Fibroblast of pulmonary artery (primary cell): ENCODE measurements at regions not wholly inside any gene's neighbourhood (a gene's known extent, or its start where the extent isn't known, plus 50 kb on each side); places are given as distances from the start of the nearest gene placed in this dataset.
"Not testable (repeated sequence)": the region's sequence is repeated elsewhere in the genome, so short reads cannot be mapped to it uniquely, and the experiment has no call there.

Source experiments
- DNase-seq: peaks from one replicate; pipeline ENCODE4 v3.0.0-alpha.2; 2010; ENCODE audit warnings: low read depth
- H3K4me3 ChIP-seq: replicated peaks from 2 replicates; pipeline ENCODE4 v1.5.1; 2011; ENCODE audit warnings: low read depth, mild to moderate bottlenecking, control low read depth, low read length, moderate library complexity
- CTCF ChIP-seq: IDR thresholded peaks from 2 replicates; pipeline ENCODE4 v1.5.1; 2011; ENCODE audit warnings: mild to moderate bottlenecking, control low read depth, low read length, inconsistent platforms; ENCODE audit errors: missing control alignments

DNA sequence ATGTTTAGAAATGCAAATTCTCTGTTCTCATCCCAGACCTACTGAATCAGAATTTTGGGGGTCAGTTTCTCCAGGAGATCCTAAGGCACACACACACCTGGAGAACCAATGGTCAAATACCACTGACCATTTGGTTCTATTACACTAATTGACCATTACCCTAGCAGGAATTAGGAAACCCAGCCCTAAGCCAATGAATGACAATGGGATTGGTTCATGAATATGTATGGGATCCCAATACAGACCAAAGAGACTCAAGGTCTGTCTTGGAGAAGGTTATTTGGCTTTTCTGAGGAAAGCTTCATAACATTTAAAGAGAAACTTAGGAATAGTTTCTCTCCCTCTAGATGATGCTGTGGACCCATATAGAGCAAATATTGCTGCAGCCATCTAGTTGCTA is 317.0 kb downstream of the BMPER start:
- TF ChIP-seq CTCF, result no peak
- DNase-seq, result no peak
- no peak overlapping the region for H3K4me3 ChIP-seq

DNA sequence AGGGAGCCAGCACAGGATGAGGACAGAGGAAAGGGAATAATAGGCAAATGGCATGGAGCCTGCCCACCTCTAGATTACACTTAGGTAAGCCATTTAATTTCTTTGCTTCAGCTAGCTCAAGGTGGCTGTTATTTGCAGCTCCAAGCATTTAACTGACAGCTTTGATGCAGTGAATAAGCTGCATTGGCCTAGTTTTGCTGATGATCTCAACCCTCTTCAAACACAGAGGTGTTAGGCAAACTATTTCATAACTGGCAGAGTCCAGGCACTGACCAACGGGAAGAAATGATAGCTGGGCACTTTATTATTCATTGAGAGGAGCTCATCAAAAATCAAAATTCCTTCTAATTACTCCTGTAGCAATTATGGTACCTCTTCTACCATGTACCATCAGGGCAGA is 317.4 kb downstream of the BMPER start:
- no peak for DNase-seq
- no peak overlapping the region for H3K4me3 ChIP-seq
- TF ChIP-seq CTCF, result no peak

- TF ChIP-seq CTCF, result no peak
Measured at GRCh38 chr7:34224281-34224680, 318.9 kb downstream of the BMPER start.

DNA sequence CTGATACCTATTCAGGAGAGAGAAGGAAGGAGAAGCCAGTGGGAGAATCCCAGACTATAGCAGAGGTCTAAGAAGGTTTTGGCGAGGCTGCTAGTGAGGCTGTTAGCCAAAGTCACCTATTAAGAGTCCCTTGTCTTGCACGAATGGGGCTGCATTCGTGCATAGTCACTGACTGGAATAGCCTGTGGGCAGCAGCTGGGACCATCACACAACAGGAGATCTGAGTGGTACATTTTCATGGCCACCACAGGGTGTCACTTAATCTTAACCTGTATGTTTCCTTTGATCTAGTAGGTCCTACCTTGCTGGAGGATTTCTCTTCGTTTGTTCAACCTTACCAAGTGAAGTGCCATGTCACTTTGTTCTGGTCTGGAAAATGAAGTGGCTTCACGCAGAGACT is 319.9 kb downstream of the BMPER start:
- no peak for TF ChIP-seq CTCF
- H3K4me3 ChIP-seq, result no peak overlapping the region
- no peak for DNase-seq

More at GRCh38 chr7:34224281-34224680, 318.9 kb downstream of the BMPER start:
- no peak for DNase-seq
- no peak overlapping the region for H3K4me3 ChIP-seq

- no peak for TF ChIP-seq CTCF
- no peak overlapping the region for H3K4me3 ChIP-seq
- peak; percentile 18 for DNase-seq
Measured at GRCh38 chr7:34227525-34227924, 322.2 kb downstream of the BMPER start.

DNA sequence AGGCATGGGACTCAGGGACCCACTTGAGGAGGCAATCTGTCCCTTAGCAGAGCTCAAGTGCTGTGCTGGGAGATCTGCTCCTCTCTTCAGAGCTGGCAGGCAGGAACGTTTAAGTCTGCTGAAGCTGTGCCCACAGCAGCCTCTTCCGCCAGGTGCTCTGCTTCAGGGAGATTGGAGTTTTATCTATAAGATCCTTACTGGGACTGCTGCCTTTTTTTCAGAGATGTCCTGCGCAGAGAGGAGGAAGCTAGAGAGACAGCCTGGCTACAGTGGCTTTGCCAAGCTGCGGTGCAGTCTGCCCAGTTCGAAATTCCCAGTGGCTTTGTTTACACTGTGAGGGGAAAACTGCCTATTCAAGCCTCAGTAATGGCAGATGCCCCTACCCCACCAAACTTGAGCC is 329.8 kb downstream of the BMPER start:
- not testable (repeated sequence) for DNase-seq, H3K4me3 ChIP-seq

DNA sequence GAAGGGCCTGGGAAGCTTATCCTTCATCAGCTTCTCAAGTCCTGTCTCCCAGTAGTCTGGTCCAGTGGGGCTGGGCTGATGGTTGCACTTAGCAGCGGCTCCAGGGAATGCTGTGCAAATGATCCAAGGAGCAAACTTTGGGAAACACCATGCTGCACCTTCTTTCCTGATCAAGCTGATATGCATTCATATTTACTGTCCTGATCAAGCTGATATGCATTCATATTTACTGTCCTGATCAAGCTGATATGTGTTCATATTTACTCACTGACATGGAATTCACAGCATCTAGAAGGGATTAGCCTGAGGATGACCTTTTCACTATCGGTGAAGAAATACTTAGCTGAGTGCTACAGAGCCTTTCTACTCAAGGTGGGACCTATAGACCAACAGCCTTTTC is 330.7 kb downstream of the BMPER start:
- no peak overlapping the region for H3K4me3 ChIP-seq
- no peak for DNase-seq
- TF ChIP-seq CTCF, result no peak
